H1 (cell line): ENCODE measurements at regions not wholly inside any gene's neighbourhood (a gene's known extent, or its start where the extent isn't known, plus 50 kb on each side); places are given as distances from the start of the nearest gene placed in this dataset.

ENCODE experiments used
- EP300 ChIP-seq, 2 experiments: IDR thresholded peaks; 1 replicate in 1 of 2; 2 replicates in 1 of 2; pipeline ENCODE4 v1.6.1; 2011 to 2012; ENCODE audit warnings: low read depth in 2 of 2, low read length in 2 of 2, mild to moderate bottlenecking in 2 of 2, borderline replicate concordance in 1 of 2, inconsistent platforms in 1 of 2, moderate library complexity in 1 of 2
- EZH2 ChIP-seq: fragments of 200-600 bp; sonication (generic); IDR thresholded peaks from 2 replicates; pipeline ENCODE4 v1.7.1; 2012; ENCODE audit warnings: low read depth, mild to moderate bottlenecking, moderate library complexity, low read length, inconsistent platforms; ENCODE audit not compliant: severe bottlenecking
- POLR2A ChIP-seq, 2 experiments: IDR thresholded peaks; 1 replicate in 1 of 2; 2 replicates in 1 of 2; pipeline ENCODE4 v1.6.1; 2011; ENCODE audit warnings: low read depth in 2 of 2, low read length in 2 of 2, mild to moderate bottlenecking in 2 of 2; ENCODE audit errors: control extremely low read depth in 1 of 2
- SUZ12 ChIP-seq: fragments of 200-600 bp; sonication (generic); IDR thresholded peaks from 2 replicates; pipeline ENCODE4 v1.6.1; 2012; ENCODE audit warnings: mild to moderate bottlenecking, inconsistent platforms, low read length, moderate library complexity, mixed read lengths
- TF ChIP-seq, protein P1 (sequence below), 3 experiments: IDR thresholded peaks; 1 replicate in 2 of 3; 2 replicates in 1 of 3; pipeline versions ENCODE4 v1.5.1 to v1.6.1; 2011; ENCODE audit warnings: low read length in 3 of 3, mild to moderate bottlenecking in 3 of 3, inconsistent platforms in 2 of 3, low read depth in 1 of 3, moderate library complexity in 1 of 3; ENCODE audit not compliant: insufficient read depth in 1 of 3; ENCODE audit errors: control extremely low read depth in 1 of 3

DNA sequence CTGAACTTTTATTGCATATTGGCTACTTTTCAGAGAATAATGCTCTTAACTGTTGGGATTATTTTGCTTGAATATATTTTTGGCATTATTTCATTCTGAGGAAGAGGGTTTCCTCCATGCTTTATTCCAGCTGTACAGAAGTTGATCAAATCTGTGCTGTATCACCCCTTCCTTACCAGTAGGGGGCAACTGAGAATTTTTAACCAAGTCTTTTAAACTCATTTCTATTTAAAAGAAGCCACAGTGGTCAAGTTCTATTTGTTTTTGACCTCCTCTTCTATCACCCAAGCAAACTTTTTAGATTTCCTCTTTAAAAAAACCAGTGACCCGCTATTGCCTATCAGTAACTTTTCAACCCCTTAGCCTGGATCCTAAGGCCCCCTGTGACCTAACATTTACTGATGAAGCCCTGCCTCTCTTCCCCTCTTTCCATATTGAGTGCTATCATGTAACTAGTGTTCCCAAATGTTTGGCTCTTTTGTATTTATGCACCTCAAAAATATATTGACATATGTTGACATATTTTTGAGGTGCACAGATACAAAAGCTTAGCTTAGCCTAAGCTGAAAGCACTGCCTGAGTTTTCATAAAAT lies 80.6 kb downstream of the FBXO4 start:
- TF ChIP-seq, protein P1, sequence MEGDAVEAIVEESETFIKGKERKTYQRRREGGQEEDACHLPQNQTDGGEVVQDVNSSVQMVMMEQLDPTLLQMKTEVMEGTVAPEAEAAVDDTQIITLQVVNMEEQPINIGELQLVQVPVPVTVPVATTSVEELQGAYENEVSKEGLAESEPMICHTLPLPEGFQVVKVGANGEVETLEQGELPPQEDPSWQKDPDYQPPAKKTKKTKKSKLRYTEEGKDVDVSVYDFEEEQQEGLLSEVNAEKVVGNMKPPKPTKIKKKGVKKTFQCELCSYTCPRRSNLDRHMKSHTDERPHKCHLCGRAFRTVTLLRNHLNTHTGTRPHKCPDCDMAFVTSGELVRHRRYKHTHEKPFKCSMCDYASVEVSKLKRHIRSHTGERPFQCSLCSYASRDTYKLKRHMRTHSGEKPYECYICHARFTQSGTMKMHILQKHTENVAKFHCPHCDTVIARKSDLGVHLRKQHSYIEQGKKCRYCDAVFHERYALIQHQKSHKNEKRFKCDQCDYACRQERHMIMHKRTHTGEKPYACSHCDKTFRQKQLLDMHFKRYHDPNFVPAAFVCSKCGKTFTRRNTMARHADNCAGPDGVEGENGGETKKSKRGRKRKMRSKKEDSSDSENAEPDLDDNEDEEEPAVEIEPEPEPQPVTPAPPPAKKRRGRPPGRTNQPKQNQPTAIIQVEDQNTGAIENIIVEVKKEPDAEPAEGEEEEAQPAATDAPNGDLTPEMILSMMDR (IDR thresholded peaks at IDR 0.05; ENCODE audit: control extremely low read depth in 1 of 3, insufficient read depth in 1 of 3, low read depth in 1 of 3, low read length in 3 of 3): peak in 2 of 3 experiments; percentile 41 to 54; a peak in 2 of 4 replicates
- no peak for TF ChIP-seq EZH2
- no peak for TF ChIP-seq SUZ12
- TF ChIP-seq EP300 (IDR thresholded peaks at IDR 0.05; ENCODE audit: borderline replicate concordance in 1 of 2, low read depth in 2 of 2, low read length in 2 of 2): no peak
- no peak for TF ChIP-seq POLR2A (IDR thresholded peaks at IDR 0.05; ENCODE audit: control extremely low read depth in 1 of 2, low read depth in 2 of 2, low read length in 2 of 2)
